Naive thymus-derived CD8-positive, alpha-beta T cell (primary cell): ENCODE measurements at regions not wholly inside any gene's neighbourhood (a gene's known extent, or its start where the extent isn't known, plus 50 kb on each side); places are given as distances from the start of the nearest gene placed in this dataset.

ENCODE experiments used
- ATAC-seq, 2 donors: fragments of 150-1000 bp; cut with Tn5 transposase in 1 of 2; sonication (Bioruptor Pico), chemical (Tn5 transposase) in 1 of 2; 1 replicate in 1 of 2; 2 replicates in 1 of 2; pipeline ENCODE4 v1.10.0; 2021; ENCODE audit warnings: mild to moderate bottlenecking in 2 of 2, moderate library complexity in 2 of 2
- POLR2A ChIA-PET: fragments of 350-600 bp; sonication (Branson Sonifier 250); formaldehyde crosslinking; loops from one replicate; lab custom pipeline; 2021; ENCODE audit warnings: antibody characterized with exemption; lab: Charles Lee
- DNase-seq, 10 donors: peaks; one replicate each; pipeline versions ENCODE4 v3.0.0 to v3.0.0-alpha.2; 2020 to 2022
- H3K27ac Mint-ChIP-seq, 10 donors: one replicate each; pipeline ENCODE4 v1.8.0; 2020 to 2022; ENCODE audit warnings: mild to moderate bottlenecking in 10 of 10, mixed read lengths in 10 of 10, moderate library complexity in 4 of 10, inconsistent platforms in 1 of 10
- H3K27me3 Mint-ChIP-seq, 5 donors: one replicate each; pipeline ENCODE4 v1.8.0; 2021 to 2022; ENCODE audit warnings: mixed read lengths in 5 of 5
- H3K36me3 Mint-ChIP-seq, 3 donors: one replicate each; pipeline ENCODE4 v1.8.0; 2020 to 2022; ENCODE audit warnings: mixed read lengths in 3 of 3, mild to moderate bottlenecking in 2 of 3, inconsistent platforms in 1 of 3
- H3K4me1 Mint-ChIP-seq, 4 donors: one replicate each; pipeline ENCODE4 v1.8.0; 2021 to 2022; ENCODE audit warnings: mixed read lengths in 4 of 4
- H3K4me3 Mint-ChIP-seq, 10 donors: one replicate each; pipeline ENCODE4 v1.8.0; 2020 to 2022; ENCODE audit warnings: mild to moderate bottlenecking in 10 of 10, mixed read lengths in 10 of 10, moderate library complexity in 6 of 10, inconsistent platforms in 1 of 10
- H3K9me3 Mint-ChIP-seq, 9 donors: one replicate each; pipeline ENCODE4 v1.8.0; 2020 to 2022; ENCODE audit warnings: mixed read lengths in 9 of 9, mild to moderate bottlenecking in 3 of 9, inconsistent platforms in 1 of 9, moderate library complexity in 1 of 9

GRCh38 chr11:45546366-45546765, 119.1 kb downstream of the CHST1 start:
- H3K27ac Mint-ChIP-seq: no peak overlapping the region
- no peaks in the 10 kb centered on the region for H3K36me3 Mint-ChIP-seq

GRCh38 chr11:45544826-45545225, 120.6 kb downstream of the CHST1 start:
- H3K4me1 Mint-ChIP-seq: peaks cover 0 to 2% (median 0%) of the 10 kb centered on the region in 4 donors
- H3K4me3 Mint-ChIP-seq: no peak overlapping the region
- peaks cover 4 to 30% (median 12%) of the 10 kb centered on the region in 5 donors for H3K27me3 Mint-ChIP-seq
- ATAC-seq: no peak
- H3K27ac Mint-ChIP-seq: no peak overlapping the region
- H3K36me3 Mint-ChIP-seq: no peaks in the 10 kb centered on the region
- peaks cover 0 to 2% (median 0%) of the 10 kb centered on the region in 9 donors for H3K9me3 Mint-ChIP-seq
- DNase-seq: no peak
- POLR2A ChIA-PET: no interaction called here

More at GRCh38 chr11:45546366-45546765, 119.1 kb downstream of the CHST1 start:
- ATAC-seq (no peak), DNase-seq (no peak)
- POLR2A ChIA-PET: no interaction called here
- peaks cover 0 to 2% (median 0%) of the 10 kb centered on the region in 9 donors for H3K9me3 Mint-ChIP-seq
- H3K4me1 Mint-ChIP-seq: peaks cover 0 to 2% (median 0%) of the 10 kb centered on the region in 4 donors
- H3K4me3 Mint-ChIP-seq: no peak overlapping the region
- H3K27me3 Mint-ChIP-seq: peaks cover 4 to 30% (median 12%) of the 10 kb centered on the region in 5 donors

GRCh38 chr11:45543808-45544422, 121.5 kb downstream of the CHST1 start:
- no peak for DNase-seq
- Mint-ChIP-seq H3K4me3 (no peak overlapping the region), H3K27ac (no peak overlapping the region), H3K27me3 (peaks cover 4 to 30% (median 12%) of the 10 kb centered on the region in 5 donors), H3K4me1 (peaks cover 0 to 2% (median 0%) of the 10 kb centered on the region in 4 donors), H3K36me3 (no peaks in the 10 kb centered on the region), H3K9me3 (peaks cover 0 to 2% (median 0%) of the 10 kb centered on the region in 9 donors)
- ATAC-seq: no peak
- POLR2A ChIA-PET: no interaction called here

- DNase-seq: no peak
Observed at GRCh38 chr11:45543081-45543480, 122.3 kb downstream of the CHST1 start.

GRCh38 chr11:45541693-45542434, 123.6 kb downstream of the CHST1 start:
- Mint-ChIP-seq H3K9me3 (peaks cover 0 to 2% (median 0%) of the 10 kb centered on the region in 9 donors), H3K4me3 (no peak overlapping the region), H3K4me1 (peaks cover 0 to 2% (median 0%) of the 10 kb centered on the region in 4 donors), H3K27ac (peak overlapping the region in 1 of 10 donors; percentile 54), H3K36me3 (no peaks in the 10 kb centered on the region), H3K27me3 (peaks cover 7 to 40% (median 12%) of the 10 kb centered on the region in 5 donors)
- POLR2A ChIA-PET: no interaction called here
- ATAC-seq (no peak), DNase-seq (no peak)

More at GRCh38 chr11:45543081-45543480, 122.3 kb downstream of the CHST1 start:
- no peak for ATAC-seq
- Mint-ChIP-seq H3K36me3 (no peaks in the 10 kb centered on the region), H3K4me1 (peaks cover 0 to 2% (median 0%) of the 10 kb centered on the region in 4 donors), H3K4me3 (no peak overlapping the region), H3K27ac (no peak overlapping the region), H3K27me3 (peaks cover 4 to 30% (median 12%) of the 10 kb centered on the region in 5 donors), H3K9me3 (peaks cover 0 to 2% (median 0%) of the 10 kb centered on the region in 9 donors)
- POLR2A ChIA-PET: no interaction called here

GRCh38 chr11:45538939-45539338, 126.5 kb downstream of the CHST1 start:
- Mint-ChIP-seq H3K27ac (no peak overlapping the region), H3K36me3 (no peaks in the 10 kb centered on the region), H3K4me1 (peaks cover 0 to 4% (median 0%) of the 10 kb centered on the region in 4 donors), H3K4me3 (no peak overlapping the region), H3K27me3 (peaks cover 10 to 49% (median 24%) of the 10 kb centered on the region in 5 donors), H3K9me3 (peaks cover 0 to 2% (median 0%) of the 10 kb centered on the region in 9 donors)
- DNase-seq (no peak), ATAC-seq (no peak)
- POLR2A ChIA-PET: no interaction called here

- peaks cover 0 to 2% (median 0%) of the 10 kb centered on the region in 9 donors for H3K9me3 Mint-ChIP-seq
- peaks cover 0 to 4% (median 0%) of the 10 kb centered on the region in 4 donors for H3K4me1 Mint-ChIP-seq
- no peak for DNase-seq
- no peaks in the 10 kb centered on the region for H3K36me3 Mint-ChIP-seq
- ATAC-seq: no peak
- H3K27me3 Mint-ChIP-seq: peaks cover 10 to 47% (median 25%) of the 10 kb centered on the region in 5 donors
- peak overlapping the region in 1 of 10 donors; percentile 69 for H3K27ac Mint-ChIP-seq
- POLR2A ChIA-PET: no interaction called here
- H3K4me3 Mint-ChIP-seq: no peak overlapping the region
Observed at GRCh38 chr11:45538363-45538762, 127.1 kb downstream of the CHST1 start.

- peaks cover 0 to 2% (median 0%) of the 10 kb centered on the region in 9 donors for H3K9me3 Mint-ChIP-seq
- no peaks in the 10 kb centered on the region for H3K36me3 Mint-ChIP-seq
- H3K4me3 Mint-ChIP-seq: no peak overlapping the region
- POLR2A ChIA-PET: no interaction called here
- H3K27ac Mint-ChIP-seq: no peak overlapping the region
- DNase-seq (no peak), ATAC-seq (no peak)
- H3K4me1 Mint-ChIP-seq: peaks cover 0 to 4% (median 0%) of the 10 kb centered on the region in 4 donors
- H3K27me3 Mint-ChIP-seq: peaks cover 8 to 47% (median 24%) of the 10 kb centered on the region in 5 donors
Observed at GRCh38 chr11:45537614-45538013, 127.8 kb downstream of the CHST1 start.

- Mint-ChIP-seq H3K9me3 (no peaks in the 10 kb centered on the region), H3K27me3 (peaks cover 11 to 45% (median 17%) of the 10 kb centered on the region in 5 donors), H3K27ac (no peak overlapping the region), H3K36me3 (no peaks in the 10 kb centered on the region), H3K4me3 (no peak overlapping the region), H3K4me1 (peaks cover 0 to 2% (median 0%) of the 10 kb centered on the region in 4 donors)
- POLR2A ChIA-PET: no interaction called here
- DNase-seq (no peak), ATAC-seq (no peak)
Observed at GRCh38 chr11:45535033-45535432, 130.4 kb downstream of the CHST1 start.

- Mint-ChIP-seq H3K27ac (peak overlapping the region in 1 of 10 donors; percentile 81), H3K27me3 (peaks cover 11 to 45% (median 19%) of the 10 kb centered on the region in 5 donors), H3K9me3 (no peaks in the 10 kb centered on the region), H3K36me3 (no peaks in the 10 kb centered on the region), H3K4me3 (no peak overlapping the region), H3K4me1 (peaks cover 0 to 2% (median 0%) of the 10 kb centered on the region in 4 donors)
- no peak for ATAC-seq
- DNase-seq: no peak
- POLR2A ChIA-PET: no interaction called here
Observed at GRCh38 chr11:45534132-45534531, 131.3 kb downstream of the CHST1 start.

GRCh38 chr11:45532546-45532945, 132.9 kb downstream of the CHST1 start:
- H3K4me3 Mint-ChIP-seq: no peak overlapping the region
- ATAC-seq (no peak), DNase-seq (no peak)
- H3K27ac Mint-ChIP-seq: no peak overlapping the region
- peaks cover 0 to 2% (median under 1%) of the 10 kb centered on the region in 4 donors for H3K4me1 Mint-ChIP-seq
- POLR2A ChIA-PET: no interaction called here
- no peaks in the 10 kb centered on the region for H3K36me3 Mint-ChIP-seq
- peaks cover 11 to 41% (median 17%) of the 10 kb centered on the region in 5 donors for H3K27me3 Mint-ChIP-seq
- no peaks in the 10 kb centered on the region for H3K9me3 Mint-ChIP-seq

- DNase-seq: no peak
- Mint-ChIP-seq H3K9me3 (no peaks in the 10 kb centered on the region), H3K4me1 (peaks cover 0 to 2% (median under 1%) of the 10 kb centered on the region in 4 donors), H3K27me3 (peaks cover 6 to 24% (median 20%) of the 10 kb centered on the region in 5 donors), H3K36me3 (no peaks in the 10 kb centered on the region), H3K27ac (no peak overlapping the region), H3K4me3 (no peak overlapping the region)
- ATAC-seq: no peak
- POLR2A ChIA-PET: no interaction called here
Observed at GRCh38 chr11:45530776-45531175, 134.6 kb downstream of the CHST1 start.

GRCh38 chr11:45530111-45530510, 135.3 kb downstream of the CHST1 start:
- POLR2A ChIA-PET: no interaction called here
- Mint-ChIP-seq H3K36me3 (no peaks in the 10 kb centered on the region), H3K4me1 (peaks cover 0 to 2% (median under 1%) of the 10 kb centered on the region in 4 donors), H3K27me3 (peaks cover 6 to 20% (median 18%) of the 10 kb centered on the region in 5 donors), H3K27ac (no peak overlapping the region), H3K4me3 (no peak overlapping the region), H3K9me3 (peaks cover 0 to 2% (median 0%) of the 10 kb centered on the region in 9 donors)
- DNase-seq (no peak), ATAC-seq (no peak)
